AG20443 (cell line): ENCODE measurements at regions not wholly inside any gene's neighbourhood (a gene's known extent, or its start where the extent isn't known, plus 50 kb on each side); places are given as distances from the start of the nearest gene placed in this dataset.

Experiments used
- DNase-seq: peaks from one replicate; pipeline ENCODE4 v3.0.0; 2012; ENCODE audit warnings: low spot score, mixed read lengths

- DNase-seq: no peak
Measured at GRCh38 chr7:109127145-109127544, 557.5 kb downstream of the DNAJB9 start.

DNA sequence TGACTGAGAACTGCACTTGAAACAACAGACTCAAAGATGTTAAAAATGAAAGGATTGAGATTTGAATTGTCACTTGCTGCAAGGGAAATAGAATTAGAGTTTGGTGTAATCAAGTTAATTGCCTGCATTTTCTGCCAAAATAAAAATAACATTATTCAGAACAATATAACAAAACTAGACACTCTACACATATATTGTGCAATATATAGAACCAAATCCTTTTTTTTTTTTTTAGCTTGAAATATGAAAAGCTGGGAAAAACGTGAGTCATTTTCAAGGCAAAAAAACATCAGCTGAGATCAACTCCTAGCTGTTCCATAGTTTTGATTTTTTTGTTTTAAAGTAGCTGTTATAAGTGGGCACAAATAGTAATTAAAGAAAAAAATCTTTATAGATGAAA is 561.5 kb downstream of the DNAJB9 start:
- DNase-seq: no peak

DNA sequence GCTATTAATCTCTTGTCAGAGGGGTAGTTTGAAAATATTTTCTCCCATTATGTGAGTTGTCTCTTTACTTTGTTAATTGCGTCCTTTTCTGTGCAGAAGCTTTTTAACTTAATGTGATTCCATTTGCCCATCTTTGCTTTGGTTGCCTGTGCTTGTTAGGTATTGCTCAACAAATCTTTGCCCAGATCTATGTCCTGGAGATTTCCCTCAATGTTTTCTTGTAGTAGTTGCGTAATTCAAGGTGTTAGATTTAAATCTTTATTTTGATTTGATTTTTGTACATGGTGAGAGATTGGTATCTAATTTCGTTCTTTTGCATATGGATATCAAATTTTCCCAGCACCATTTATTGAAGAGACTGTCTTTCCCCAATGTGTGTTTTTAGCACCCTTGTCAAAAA is 567.2 kb downstream of the DNAJB9 start:
- DNase-seq: no peak

DNA sequence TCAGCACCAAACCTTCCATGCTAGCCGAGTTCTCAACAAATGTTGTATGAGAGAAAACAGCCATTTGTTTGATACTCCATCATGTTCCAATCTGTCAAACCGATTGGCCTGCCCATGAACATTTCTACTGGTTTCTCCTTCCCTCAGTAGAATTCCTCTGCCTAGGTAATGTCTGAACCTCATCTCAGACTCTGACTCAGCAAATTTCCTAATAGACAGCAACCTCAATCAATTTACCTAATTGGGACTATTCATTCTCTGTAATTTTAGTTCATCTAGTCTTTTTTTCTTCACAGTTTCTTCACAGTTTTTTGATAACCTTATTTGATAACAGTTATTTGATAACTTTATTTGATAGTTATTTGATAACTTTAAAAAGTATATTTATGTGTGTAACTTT is 585.1 kb downstream of the DNAJB9 start:
- DNase-seq: no peak

GRCh38 chr7:109158246-109158645 is 588.6 kb downstream of the DNAJB9 start:
- no peak for DNase-seq

GRCh38 chr7:109176661-109177060 is 607.0 kb downstream of the DNAJB9 start:
- DNase-seq: no peak

- DNase-seq: no peak
Measured at GRCh38 chr7:109178342-109178741, 608.7 kb downstream of the DNAJB9 start.

GRCh38 chr7:109179601-109180000 is 609.9 kb downstream of the DNAJB9 start:
- DNase-seq: no peak

GRCh38 chr7:109190766-109191398 is 621.2 kb downstream of the DNAJB9 start:
- no peak for DNase-seq

- DNase-seq: no peak
Measured at GRCh38 chr7:109206196-109206595, 636.5 kb downstream of the DNAJB9 start.

- DNase-seq: no peak
Measured at GRCh38 chr7:109213081-109213480, 643.4 kb downstream of the DNAJB9 start.

- no peak for DNase-seq
Measured at GRCh38 chr7:109215341-109215740, 645.7 kb downstream of the DNAJB9 start.

- no peak for DNase-seq
Measured at GRCh38 chr7:109224100-109224499, 654.4 kb downstream of the DNAJB9 start.

DNA sequence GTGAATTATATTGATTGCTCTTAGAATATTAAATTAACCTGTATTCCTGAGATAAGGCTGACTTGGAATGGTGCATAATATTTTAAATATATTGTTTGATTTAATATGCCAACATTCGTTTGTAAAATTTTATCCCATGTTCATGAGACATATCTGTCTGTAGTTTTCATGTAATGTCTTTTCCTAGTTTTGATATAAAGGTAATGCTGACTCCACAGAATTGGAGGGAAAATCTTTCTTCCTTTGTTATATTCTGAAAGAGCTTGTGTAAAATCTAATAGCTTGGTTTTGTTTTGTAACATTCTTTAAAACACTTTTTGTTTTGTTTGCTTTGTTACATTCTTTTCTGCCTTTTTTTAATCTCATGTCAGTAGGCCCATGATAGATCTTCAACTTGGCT is 657.0 kb downstream of the DNAJB9 start:
- no peak for DNase-seq

DNA sequence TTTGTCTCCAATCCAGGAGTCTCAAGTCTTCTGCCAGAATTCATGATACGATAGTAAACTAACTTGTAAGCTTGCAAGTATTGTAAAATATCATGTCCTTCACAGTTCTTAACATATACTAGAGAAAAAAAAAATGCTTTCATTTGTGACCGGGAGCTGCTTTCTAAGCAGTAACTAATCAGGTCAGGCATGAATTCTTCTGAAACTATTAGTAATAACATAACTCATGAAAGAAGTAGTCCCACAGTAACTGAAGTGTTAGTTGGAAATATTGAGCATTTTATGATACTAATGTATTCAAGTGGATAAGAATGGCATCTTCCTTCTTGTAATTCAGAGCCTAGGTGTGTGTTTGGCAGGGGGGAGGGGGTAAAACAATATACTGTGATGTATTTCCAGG is 665.6 kb downstream of the DNAJB9 start:
- DNase-seq: no peak

- no peak for DNase-seq
Measured at GRCh38 chr7:109246330-109247077, 676.8 kb downstream of the DNAJB9 start.

- no peak for DNase-seq
Measured at GRCh38 chr7:109256762-109257560, 687.3 kb downstream of the DNAJB9 start.

GRCh38 chr7:109259151-109259550 is 689.5 kb downstream of the DNAJB9 start:
- DNase-seq: no peak

- no peak for DNase-seq
Measured at GRCh38 chr7:109261781-109262180, 692.1 kb downstream of the DNAJB9 start.

- no peak for DNase-seq
Measured at GRCh38 chr7:109266610-109267009, 696.9 kb downstream of the DNAJB9 start.

- no peak for DNase-seq
Measured at GRCh38 chr7:109276348-109276747, 706.7 kb downstream of the DNAJB9 start.

DNA sequence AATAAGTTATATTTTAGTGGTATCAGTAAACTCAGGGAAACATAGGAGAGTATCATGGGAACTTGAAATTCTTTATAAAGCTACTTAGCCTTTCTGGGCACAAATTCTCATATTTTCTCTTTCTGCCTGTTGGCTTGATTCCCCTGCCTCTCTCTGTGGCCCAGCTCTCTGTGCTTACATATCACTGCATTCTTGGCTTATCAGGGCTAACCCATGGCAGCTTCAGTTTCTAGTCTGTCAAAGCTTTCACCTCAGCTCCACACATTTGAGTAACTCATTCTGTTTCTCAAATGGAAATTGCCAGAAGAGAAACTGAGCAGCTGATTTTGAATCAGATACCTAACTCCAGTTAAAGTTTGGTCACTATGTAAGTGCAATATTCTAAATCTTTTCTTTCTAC is 713.1 kb downstream of the DNAJB9 start:
- DNase-seq: no peak

- no peak for DNase-seq
Measured at GRCh38 chr7:109284943-109285342, 715.3 kb downstream of the DNAJB9 start.
